ENCODE measurements at regions not wholly inside any gene's neighbourhood (a gene's known extent, or its start where the extent isn't known, plus 50 kb on each side); places are given as distances from the start of the nearest gene placed in this dataset.
"Not testable (repeated sequence)": the region's sequence is repeated elsewhere in the genome, so short reads cannot be mapped to it uniquely, and the experiment has no call there.

DNA sequence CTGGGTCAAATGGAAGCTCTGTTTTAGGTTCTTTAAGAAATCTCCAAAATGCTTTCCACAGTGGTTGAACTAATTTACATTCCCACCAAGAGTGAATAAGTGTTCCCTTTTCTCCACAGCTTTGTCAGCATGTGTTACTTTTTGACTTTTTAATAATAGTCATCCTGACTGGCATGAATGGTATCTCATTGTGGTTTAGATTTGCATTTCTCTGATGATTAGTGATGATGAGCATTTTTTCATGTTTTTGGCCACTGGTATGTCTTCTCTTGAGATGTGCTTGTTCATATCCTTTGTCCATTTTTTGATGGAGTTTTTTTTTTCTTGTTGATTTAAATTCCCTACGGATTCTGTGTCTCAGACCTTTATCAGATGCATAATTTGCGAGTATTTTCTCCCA is 745.0 kb upstream of the BCHE start:
- intact Hi-C loops (cut with DNase I) = no loop called here
- H3K9me3 ChIP-seq = no peaks in the 10 kb centered on the region
- TF ChIP-seq, protein P1, sequence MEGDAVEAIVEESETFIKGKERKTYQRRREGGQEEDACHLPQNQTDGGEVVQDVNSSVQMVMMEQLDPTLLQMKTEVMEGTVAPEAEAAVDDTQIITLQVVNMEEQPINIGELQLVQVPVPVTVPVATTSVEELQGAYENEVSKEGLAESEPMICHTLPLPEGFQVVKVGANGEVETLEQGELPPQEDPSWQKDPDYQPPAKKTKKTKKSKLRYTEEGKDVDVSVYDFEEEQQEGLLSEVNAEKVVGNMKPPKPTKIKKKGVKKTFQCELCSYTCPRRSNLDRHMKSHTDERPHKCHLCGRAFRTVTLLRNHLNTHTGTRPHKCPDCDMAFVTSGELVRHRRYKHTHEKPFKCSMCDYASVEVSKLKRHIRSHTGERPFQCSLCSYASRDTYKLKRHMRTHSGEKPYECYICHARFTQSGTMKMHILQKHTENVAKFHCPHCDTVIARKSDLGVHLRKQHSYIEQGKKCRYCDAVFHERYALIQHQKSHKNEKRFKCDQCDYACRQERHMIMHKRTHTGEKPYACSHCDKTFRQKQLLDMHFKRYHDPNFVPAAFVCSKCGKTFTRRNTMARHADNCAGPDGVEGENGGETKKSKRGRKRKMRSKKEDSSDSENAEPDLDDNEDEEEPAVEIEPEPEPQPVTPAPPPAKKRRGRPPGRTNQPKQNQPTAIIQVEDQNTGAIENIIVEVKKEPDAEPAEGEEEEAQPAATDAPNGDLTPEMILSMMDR (IDR thresholded peaks at IDR 0.05) = no peak
- H3K27ac ChIP-seq = no peak overlapping the region
- H3K27me3 ChIP-seq = no peaks in the 10 kb centered on the region
- H3K4me3 ChIP-seq = no peak overlapping the region
- no peaks in the 10 kb centered on the region for H3K4me1 ChIP-seq
- no peaks in the 10 kb centered on the region for H3K36me3 ChIP-seq
- DNase-seq (ENCODE audit: low spot score in 2 of 2) = no peak

DNA sequence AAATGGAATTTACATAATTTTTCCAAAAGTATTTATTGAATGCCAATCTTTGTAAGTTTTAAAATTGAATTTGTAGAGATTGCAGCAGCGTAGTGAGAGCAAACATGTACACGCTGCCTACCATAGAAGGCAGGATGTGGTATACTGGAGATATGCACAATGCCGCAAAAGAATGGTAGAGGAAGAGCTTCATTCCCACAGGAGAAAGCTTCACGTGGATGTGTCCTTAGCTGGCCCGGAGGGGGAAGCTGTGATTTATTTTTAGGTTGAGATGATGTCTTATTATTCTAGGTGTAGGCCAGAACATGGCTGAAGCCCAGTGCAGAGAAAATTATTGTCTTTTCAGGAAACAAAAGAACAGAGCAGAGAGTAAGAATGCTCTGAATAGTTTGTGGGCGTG is 743.3 kb upstream of the BCHE start:
- Histone ChIP-seq H3K4me1 (no peaks in the 10 kb centered on the region), H3K36me3 (no peaks in the 10 kb centered on the region), H3K4me3 (no peak overlapping the region), H3K9me3 (no peaks in the 10 kb centered on the region), H3K27me3 (no peaks in the 10 kb centered on the region), H3K27ac (no peak overlapping the region)
- no peak for DNase-seq (ENCODE audit: low spot score in 2 of 2)
- TF ChIP-seq, protein P1 (IDR thresholded peaks at IDR 0.05) = no peak
- intact Hi-C loops (cut with DNase I) = no loop called here

DNA sequence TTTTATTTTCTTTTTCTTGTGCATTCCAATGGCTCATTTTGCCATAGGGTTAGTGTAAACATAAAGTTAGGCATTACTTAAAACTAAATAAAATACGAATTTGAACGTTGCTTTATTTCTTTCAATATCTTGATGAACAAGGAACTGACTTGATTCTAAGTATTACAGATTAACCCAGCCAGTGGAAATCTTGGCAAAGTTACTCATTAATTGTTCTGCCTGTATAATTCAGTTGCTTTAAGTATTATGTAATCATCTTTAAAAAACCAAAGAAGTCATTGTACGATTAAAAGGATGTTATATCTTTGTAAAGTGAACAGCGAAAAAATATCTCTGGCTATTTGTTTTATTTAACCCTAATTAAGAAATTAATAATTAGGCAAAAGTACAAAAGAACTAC is 737.9 kb upstream of the BCHE start:
- TF ChIP-seq, protein P1 (IDR thresholded peaks at IDR 0.05) = no peak

DNA sequence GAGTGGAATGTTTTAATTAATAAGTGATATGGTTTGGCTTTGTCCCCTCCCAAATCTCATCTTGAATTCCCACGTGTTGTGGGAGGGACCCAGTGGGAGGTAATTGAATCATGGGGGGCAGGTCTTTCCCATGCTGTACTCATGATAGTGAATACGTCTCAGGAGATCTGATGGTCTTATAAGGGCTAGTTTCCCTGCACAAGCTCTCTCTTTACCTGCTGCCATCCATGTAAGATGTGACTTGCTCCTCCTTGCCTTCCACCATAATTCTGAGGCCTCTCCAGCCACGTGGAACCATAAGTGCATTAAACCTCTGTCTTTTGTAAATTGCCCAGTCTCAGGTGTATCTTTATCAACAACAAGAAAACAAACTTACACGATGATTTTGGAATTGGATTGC is 734.5 kb upstream of the BCHE start:
- H3K9me3 ChIP-seq; H3K27ac ChIP-seq; DNase-seq (ENCODE audit: low spot score in 2 of 2); H3K4me3 ChIP-seq; intact Hi-C loops (cut with DNase I); H3K36me3 ChIP-seq; H3K4me1 ChIP-seq; H3K27me3 ChIP-seq: not testable (repeated sequence)

More for the DNA sequence above, 737.9 kb upstream of the BCHE start:
- no peaks in the 10 kb centered on the region for H3K9me3 ChIP-seq
- H3K4me1 ChIP-seq = no peaks in the 10 kb centered on the region
- no peaks in the 10 kb centered on the region for H3K27me3 ChIP-seq
- no peak overlapping the region for H3K4me3 ChIP-seq
- intact Hi-C loops (cut with DNase I) = no loop called here
- H3K36me3 ChIP-seq = no peaks in the 10 kb centered on the region
- no peak for DNase-seq (ENCODE audit: low spot score in 2 of 2)
- H3K27ac ChIP-seq = no peak overlapping the region

DNA sequence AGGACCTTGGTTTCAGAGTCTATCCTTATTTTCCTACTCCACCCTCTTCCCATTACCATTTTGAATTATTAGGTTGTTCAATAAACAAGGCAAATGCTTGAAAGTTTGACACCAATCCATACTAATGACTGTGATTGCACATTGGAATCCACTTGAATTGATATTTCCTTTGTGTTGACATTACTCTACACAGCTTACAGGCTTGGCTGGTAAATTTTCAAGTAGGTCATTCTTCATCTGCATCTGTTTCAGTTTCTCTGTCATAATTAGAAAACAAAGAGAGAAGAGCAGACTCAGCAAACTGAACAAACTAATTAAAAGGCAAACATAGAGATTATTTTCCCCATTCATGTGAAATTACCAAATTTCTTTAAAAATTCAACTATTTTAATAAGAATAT is 732.9 kb upstream of the BCHE start:
- Histone ChIP-seq H3K27ac (no peak overlapping the region), H3K9me3 (no peaks in the 10 kb centered on the region), H3K4me1 (no peaks in the 10 kb centered on the region), H3K27me3 (no peaks in the 10 kb centered on the region), H3K4me3 (no peak overlapping the region), H3K36me3 (no peaks in the 10 kb centered on the region)
- intact Hi-C loops (cut with DNase I) = no loop called here
- no peak for DNase-seq (ENCODE audit: low spot score in 2 of 2)
- TF ChIP-seq, protein P1 (IDR thresholded peaks at IDR 0.05) = no peak

DNA sequence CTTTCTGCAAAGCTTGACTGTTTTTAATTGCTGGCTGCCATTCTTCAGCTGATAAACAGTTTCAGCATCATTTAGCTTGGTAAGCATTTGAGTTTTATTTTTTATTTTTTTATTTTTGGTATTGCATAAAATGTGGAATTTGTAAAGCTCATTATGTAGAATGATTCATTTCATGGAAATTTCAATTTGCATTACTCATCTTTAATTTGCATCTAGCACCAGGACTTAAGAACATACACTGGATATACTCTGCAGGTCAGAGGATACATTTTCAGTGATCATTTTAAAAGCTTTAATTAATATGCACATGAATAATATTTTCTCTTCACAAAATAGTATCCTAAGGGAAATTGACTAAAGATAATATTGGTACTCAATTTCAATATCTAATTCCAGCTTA is 732.4 kb upstream of the BCHE start:
- H3K27me3 ChIP-seq = no peaks in the 10 kb centered on the region
- intact Hi-C loops (cut with DNase I) = no loop called here
- no peak overlapping the region for H3K4me3 ChIP-seq
- no peaks in the 10 kb centered on the region for H3K36me3 ChIP-seq
- H3K27ac ChIP-seq = no peak overlapping the region
- no peak for DNase-seq (ENCODE audit: low spot score in 2 of 2)
- TF ChIP-seq, protein P1 (IDR thresholded peaks at IDR 0.05) = no peak
- H3K4me1 ChIP-seq = no peaks in the 10 kb centered on the region
- no peaks in the 10 kb centered on the region for H3K9me3 ChIP-seq

Measured in ascending aorta (tissue), 2 donors.